HT-29 (cell line): ENCODE measurements at regions not wholly inside any gene's neighbourhood (a gene's known extent, or its start where the extent isn't known, plus 50 kb on each side); places are given as distances from the start of the nearest gene placed in this dataset.
A peak's percentile ranks its signal among the peaks of the same experiment; 100 is the strongest.

Source experiments
- DNase-seq: peaks from one replicate; pipeline ENCODE4 v3.0.0-alpha.2; 2015; ENCODE audit warnings: low spot score

- no peak for DNase-seq
Measured at GRCh38 chr4:42330002-42330592, 67.2 kb upstream of the SHISA3 start.

GRCh38 chr4:42331040-42331439, 66.2 kb upstream of the SHISA3 start:
- DNase-seq: no peak

GRCh38 chr4:42331914-42332368, 65.3 kb upstream of the SHISA3 start:
- peak; percentile 16 for DNase-seq

GRCh38 chr4:42339935-42340406, 57.3 kb upstream of the SHISA3 start:
- DNase-seq: no peak

- no peak for DNase-seq
Measured at GRCh38 chr4:42341518-42342026, 55.7 kb upstream of the SHISA3 start.

GRCh38 chr4:42342459-42342858, 54.8 kb upstream of the SHISA3 start:
- DNase-seq: no peak

GRCh38 chr4:42344309-42344708, 53.0 kb upstream of the SHISA3 start:
- DNase-seq: no peak

- no peak for DNase-seq
Measured at GRCh38 chr4:42344749-42345148, 52.5 kb upstream of the SHISA3 start.

- DNase-seq: no peak
Measured at GRCh38 chr4:42345962-42346544, 51.2 kb upstream of the SHISA3 start.

- no peak for DNase-seq
Measured at GRCh38 chr4:42347076-42347475, 50.2 kb upstream of the SHISA3 start.
